GM19043 (cell line): ENCODE measurements at regions not wholly inside any gene's neighbourhood (a gene's known extent, or its start where the extent isn't known, plus 50 kb on each side); places are given as distances from the start of the nearest gene placed in this dataset.

ENCODE experiments used
- ATAC-seq: cut with Tn5 transposase; IDR thresholded peaks from one replicate; pipeline ENCODE4 v1.9.1; 2021; ENCODE audit warnings: low read depth; ENCODE audit not compliant: unreplicated experiment

DNA sequence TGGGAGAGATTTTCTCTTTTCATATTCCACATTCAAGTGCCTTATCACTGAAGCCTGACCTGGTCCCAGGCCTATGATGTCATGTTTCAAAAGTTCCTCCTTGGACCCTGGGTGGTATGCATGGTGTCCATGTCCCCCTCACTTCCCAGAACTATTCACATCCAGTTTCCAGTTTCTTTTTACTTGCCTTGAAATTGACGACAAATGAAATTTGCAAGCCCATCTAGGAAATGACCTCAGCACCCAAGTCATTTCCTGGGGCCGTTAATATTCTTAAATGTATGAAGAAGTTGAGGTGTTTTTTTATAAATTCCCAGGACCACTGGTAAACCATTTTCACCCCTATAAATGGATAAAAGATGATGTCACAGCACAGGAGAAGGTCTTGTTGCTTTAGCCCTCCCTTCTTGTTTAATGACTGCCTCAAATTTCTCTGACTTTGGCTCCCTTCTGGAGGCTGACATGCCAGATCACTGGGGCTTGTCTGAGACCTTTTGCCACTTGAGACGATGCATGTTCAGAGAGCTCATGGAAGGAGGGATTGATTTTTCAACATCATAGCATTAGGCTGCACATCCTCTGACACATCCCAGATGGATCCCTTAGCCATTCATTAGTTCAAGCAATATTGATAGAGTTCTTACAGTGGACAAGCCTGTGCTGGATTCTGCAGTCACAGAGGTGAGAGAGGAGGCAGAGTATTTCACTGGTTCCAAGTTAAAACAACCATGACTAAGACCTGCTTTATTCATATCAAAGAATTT is 221.3 kb downstream of the PLPP3 start:
- ATAC-seq: no peak

GRCh38 chr1:56356376-56356990 is 222.9 kb downstream of the PLPP3 start:
- ATAC-seq: no peak

- no peak for ATAC-seq
These were observed 223.4 kb downstream of the PLPP3 start for GRCh38 chr1:56355918-56356317.

- ATAC-seq: no peak
These were observed 223.9 kb downstream of the PLPP3 start for GRCh38 chr1:56355422-56355821.

- ATAC-seq: no peak
These were observed 233.5 kb downstream of the PLPP3 start for GRCh38 chr1:56345831-56346230.

GRCh38 chr1:56340977-56341376 is 238.4 kb downstream of the PLPP3 start:
- ATAC-seq: no peak

- ATAC-seq: no peak
These were observed 239.4 kb downstream of the PLPP3 start for GRCh38 chr1:56339786-56340465.

- ATAC-seq: no peak
These were observed 240.3 kb downstream of the PLPP3 start for GRCh38 chr1:56339093-56339492.

DNA sequence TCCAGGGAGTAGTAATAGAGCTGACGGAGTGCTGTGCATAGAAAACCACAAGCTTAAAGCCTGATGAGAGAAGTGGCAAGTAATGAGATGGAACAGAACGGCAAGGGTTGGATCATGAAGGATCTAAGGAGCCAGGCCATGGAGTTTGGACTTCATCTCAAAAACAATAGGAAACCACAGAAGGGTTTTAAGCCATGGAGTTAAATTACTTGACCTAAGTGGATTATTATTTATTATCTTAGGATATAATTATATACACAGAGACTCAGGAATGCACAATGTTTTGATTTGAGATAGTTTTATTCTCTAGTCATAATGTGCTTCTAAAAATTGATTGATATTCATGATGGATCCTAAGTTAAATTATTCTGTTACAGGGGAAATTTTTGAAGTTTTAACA is 242.4 kb downstream of the PLPP3 start:
- no peak for ATAC-seq

GRCh38 chr1:56335394-56335793 is 244.0 kb downstream of the PLPP3 start:
- ATAC-seq: no peak

DNA sequence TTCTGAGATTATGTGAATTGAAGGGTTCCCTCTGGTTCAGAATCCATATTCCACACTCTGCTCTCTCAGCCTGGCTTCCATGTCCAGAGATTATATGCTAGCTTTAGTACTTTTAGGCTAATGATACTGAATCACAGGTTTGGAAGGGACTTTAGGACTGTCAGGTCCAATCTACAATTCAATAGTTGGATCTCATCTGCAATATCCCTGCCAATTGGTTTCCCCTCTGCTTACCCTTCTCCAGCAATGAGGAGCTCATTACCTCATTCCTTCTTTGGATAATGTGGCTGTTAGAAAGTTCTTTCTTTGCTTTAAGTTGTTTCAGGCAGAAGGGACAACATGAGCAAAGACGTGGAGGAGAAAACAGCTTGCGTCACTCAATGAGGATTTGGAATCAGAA is 245.3 kb downstream of the PLPP3 start:
- no peak for ATAC-seq

GRCh38 chr1:56333461-56333860 is 245.9 kb downstream of the PLPP3 start:
- ATAC-seq: no peak

- no peak for ATAC-seq
These were observed 247.3 kb downstream of the PLPP3 start for GRCh38 chr1:56331892-56332567.

DNA sequence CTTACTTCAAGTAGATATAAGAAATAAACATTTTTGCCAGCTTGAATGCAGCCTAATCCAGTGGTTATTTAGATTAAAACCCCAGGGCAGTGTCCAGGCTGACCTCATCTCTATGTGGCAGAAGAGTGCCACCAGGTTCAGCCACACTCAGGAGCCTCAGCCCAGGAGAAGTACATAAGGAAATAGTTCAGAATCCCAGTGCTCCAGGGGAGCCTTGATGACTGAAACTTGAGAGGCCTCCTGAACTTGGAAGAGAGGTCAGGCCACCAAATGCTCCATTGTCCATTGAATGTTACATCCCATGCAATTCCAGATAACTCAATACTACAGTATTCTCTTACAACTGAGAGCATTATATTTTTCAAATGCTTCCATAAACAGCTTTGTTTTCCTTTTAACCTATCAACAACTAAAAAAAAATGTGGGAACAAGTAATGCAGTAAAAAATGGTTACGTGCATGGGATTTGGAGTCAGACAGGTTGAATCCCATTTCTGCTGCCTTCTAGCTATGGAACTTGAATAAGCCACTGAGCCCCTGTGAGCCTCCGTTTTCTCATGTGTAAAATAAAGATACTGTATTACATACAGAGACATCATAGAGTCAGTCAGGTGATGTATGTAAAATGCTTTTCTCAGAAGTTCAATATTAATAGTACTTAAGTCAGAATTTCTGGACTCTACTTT is 248.0 kb downstream of the PLPP3 start:
- ATAC-seq: no peak

DNA sequence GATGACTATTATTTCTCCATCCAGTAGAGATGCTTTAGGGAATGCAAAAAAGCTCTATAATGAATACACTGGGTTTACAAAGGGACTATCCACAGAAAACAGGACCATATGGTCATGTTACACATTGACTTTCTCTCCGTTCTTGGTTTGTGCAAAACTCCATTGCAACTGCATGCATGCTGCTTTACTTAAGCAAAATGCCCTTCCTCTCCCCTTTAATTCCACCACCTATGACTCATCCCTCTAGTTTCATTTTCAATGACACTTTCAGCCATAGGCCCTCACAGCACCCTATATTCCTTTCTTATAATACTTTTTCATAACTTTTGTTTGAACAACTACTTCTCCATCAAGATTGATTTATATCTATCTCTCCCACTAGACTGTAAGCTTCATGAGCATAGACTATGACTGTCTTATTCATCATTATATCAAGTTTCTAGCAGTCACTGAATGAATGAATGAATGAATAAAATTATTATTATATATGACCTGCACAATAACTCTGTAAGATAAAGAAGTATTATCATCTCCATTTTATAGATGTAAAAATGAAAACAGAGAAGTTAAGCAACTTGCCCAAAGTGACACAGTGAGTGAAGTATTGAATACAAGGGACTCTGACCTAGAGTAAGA is 248.9 kb downstream of the PLPP3 start:
- peak; percentile 92 for ATAC-seq

GRCh38 chr1:56329970-56330369 is 249.4 kb downstream of the PLPP3 start:
- no peak for ATAC-seq

DNA sequence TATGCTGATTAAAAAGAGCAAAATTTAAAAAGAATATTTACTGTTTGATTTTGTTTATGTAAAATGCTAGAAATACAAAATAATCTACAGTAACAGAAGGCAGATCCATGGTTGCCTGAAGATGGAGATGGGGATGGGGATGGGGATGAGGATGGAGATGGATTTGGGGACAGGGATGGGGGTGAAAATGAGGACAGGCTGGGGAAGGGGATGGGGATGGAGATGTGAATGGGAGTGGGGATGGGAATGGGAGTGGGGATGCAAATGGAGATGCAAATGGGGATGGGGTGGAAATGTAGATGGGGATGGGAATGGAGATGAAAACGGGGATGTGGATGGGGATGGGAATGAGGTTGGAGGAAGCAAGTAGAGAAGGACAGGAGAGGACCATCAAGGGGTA is 252.2 kb downstream of the PLPP3 start:
- no peak for ATAC-seq

DNA sequence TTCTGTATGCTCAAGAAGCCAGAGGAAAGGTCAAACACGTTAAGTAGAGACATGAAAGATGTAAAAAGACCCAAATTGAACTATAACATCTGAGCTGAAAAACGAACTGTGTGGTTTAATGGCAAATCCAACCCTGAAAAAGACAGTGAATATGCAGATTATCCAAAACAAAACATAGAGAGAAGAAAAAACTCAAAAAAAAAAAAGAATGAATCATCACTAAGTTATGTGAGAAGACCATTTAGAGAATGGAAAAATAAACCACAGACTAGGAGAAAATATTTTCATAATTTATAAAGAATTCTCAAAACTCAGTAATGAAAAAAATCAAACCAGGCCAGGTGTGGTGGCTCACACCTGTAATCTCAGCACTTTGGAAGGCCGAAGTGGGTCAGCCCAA is 253.3 kb downstream of the PLPP3 start:
- no peak for ATAC-seq

GRCh38 chr1:56324504-56324903 is 254.9 kb downstream of the PLPP3 start:
- ATAC-seq: no peak

DNA sequence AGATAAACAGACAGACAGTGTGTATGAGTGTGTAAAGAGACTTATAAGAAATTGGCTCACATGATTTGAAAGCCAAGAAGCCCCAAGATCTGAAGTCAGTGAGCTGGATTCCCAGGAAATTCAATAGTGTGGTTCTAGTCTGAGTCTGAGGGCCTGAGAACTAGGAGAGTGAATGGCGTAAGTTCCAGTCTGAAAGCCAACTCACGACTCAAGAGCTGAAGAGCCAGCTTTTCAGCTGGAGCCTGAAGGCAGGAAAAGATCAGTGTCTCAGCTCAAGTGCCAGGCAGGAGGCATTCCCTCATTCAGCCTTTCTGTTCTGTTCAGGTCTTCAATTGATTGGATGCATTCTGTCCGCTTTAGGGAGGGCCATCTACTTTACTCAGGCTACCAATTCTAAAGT is 257.2 kb downstream of the PLPP3 start:
- ATAC-seq: no peak
